Left lung (tissue), 4 donors: ENCODE measurements at regions not wholly inside any gene's neighbourhood (a gene's known extent, or its start where the extent isn't known, plus 50 kb on each side); places are given as distances from the start of the nearest gene placed in this dataset.
"Not testable (repeated sequence)": the region's sequence is repeated elsewhere in the genome, so short reads cannot be mapped to it uniquely, and the experiment has no call there.

Source experiments
- ATAC-seq: fragments of 200-7000 bp; cut with Tn5 transposase; one replicate; pipeline ENCODE4 v1.9.1; 2020; ENCODE audit warnings: moderate library complexity
- DNase-seq, 4 donors: peaks; one replicate each; pipeline ENCODE4 v3.0.0-alpha.2; 2013 to 2020
- H3K27ac ChIP-seq, 2 donors: fragments of 200-600 bp; sonication (generic) in 1 of 2; one replicate each; pipeline versions ENCODE4 v1.5.0 to v1.8.0; 2020 to 2021
- H3K27me3 ChIP-seq, 2 donors: fragments of 200-600 bp; sonication (generic) in 1 of 2; one replicate each; pipeline versions ENCODE4 v1.5.0 to v1.8.0; 2020 to 2021
- H3K36me3 ChIP-seq, 2 donors: fragments of 200-600 bp; sonication (generic) in 1 of 2; one replicate each; pipeline versions ENCODE4 v1.5.0 to v1.8.0; 2020 to 2021
- H3K4me1 ChIP-seq, 2 donors: fragments of 200-600 bp; one replicate each; pipeline ENCODE4 v1.8.0; 2021
- H3K4me3 ChIP-seq, 2 donors: fragments of 200-600 bp; sonication (generic) in 1 of 2; one replicate each; pipeline versions ENCODE4 v1.5.0 to v1.8.0; 2020 to 2021; ENCODE audit warnings: mild to moderate bottlenecking in 1 of 2
- H3K9me3 ChIP-seq, 2 donors: fragments of 200-600 bp; sonication (generic) in 1 of 2; one replicate each; pipeline versions ENCODE4 v1.5.0 to v1.8.0; 2020 to 2021
- intact Hi-C, 2 donors: fragments of 100-400 bp; cut with DNase I; formaldehyde crosslinking; loops; one replicate each; pipeline versions ENCODE4 v1.11.2 to v1.14.2; 2022
- TF ChIP-seq, protein P1 (sequence below), 2 donors: fragments of 200-600 bp; sonication (generic) in 1 of 2; IDR thresholded peaks; one replicate each; pipeline versions ENCODE4 v1.5.0 to v1.8.0; 2021; ENCODE audit warnings: antibody characterized with exemption in 2 of 2
- donor health status: DM: no; HTN: yes; CAD: no.
- donor health status: DM: no; HTN: no; CAD: no.

DNA sequence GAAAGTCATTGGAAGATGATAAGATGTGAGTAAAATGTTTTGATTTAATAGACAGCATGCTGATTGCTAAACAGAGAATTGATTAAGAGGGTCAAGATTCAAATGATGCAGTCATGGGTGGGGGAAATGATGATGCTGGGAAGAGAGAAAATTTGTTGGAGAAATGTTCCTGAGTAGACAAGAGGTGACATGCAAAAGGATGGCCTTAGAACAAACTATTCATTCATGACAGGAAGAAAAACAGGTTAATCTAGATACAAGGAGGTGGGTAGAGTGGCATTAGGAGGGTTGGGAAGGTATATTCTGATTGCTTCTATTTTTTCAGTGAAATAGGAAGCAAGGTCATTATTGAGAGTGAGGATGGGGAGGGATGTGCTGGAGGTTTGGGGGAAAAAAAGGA, 146.7 kb downstream of the SEM1 start:
- Histone ChIP-seq H3K4me1 (no peaks in the 10 kb centered on the region), H3K36me3 (no peaks in the 10 kb centered on the region), H3K27ac (no peak overlapping the region), H3K27me3 (no peaks in the 10 kb centered on the region), H3K4me3 (no peak overlapping the region), H3K9me3 (no peaks in the 10 kb centered on the region)
- intact Hi-C loops: no loop called here
- TF ChIP-seq, protein P1, sequence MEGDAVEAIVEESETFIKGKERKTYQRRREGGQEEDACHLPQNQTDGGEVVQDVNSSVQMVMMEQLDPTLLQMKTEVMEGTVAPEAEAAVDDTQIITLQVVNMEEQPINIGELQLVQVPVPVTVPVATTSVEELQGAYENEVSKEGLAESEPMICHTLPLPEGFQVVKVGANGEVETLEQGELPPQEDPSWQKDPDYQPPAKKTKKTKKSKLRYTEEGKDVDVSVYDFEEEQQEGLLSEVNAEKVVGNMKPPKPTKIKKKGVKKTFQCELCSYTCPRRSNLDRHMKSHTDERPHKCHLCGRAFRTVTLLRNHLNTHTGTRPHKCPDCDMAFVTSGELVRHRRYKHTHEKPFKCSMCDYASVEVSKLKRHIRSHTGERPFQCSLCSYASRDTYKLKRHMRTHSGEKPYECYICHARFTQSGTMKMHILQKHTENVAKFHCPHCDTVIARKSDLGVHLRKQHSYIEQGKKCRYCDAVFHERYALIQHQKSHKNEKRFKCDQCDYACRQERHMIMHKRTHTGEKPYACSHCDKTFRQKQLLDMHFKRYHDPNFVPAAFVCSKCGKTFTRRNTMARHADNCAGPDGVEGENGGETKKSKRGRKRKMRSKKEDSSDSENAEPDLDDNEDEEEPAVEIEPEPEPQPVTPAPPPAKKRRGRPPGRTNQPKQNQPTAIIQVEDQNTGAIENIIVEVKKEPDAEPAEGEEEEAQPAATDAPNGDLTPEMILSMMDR (IDR thresholded peaks at IDR 0.05): no peak
- ATAC-seq: no peak
- no peak for DNase-seq

DNA sequence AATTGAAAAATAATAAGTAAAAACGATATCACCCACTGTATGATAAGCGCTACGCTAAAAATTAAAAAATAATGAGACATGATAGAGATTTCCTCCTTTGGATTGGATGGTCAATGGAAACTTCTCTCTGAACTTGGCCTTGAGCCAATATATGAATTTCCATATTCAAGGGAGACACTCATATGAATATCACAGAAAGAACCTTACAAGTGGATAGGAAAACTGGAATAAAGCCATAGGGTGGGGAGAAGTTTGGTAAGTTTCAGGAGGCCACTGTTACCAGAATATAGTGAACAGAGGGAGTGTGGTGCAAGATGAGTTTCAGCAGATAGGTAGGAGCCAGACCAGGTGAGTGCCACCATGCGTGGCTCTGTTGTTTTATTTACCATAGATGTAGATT, 147.2 kb downstream of the SEM1 start:
- TF ChIP-seq, protein P1 (IDR thresholded peaks at IDR 0.05): no peak
- Histone ChIP-seq H3K27ac (no peak overlapping the region), H3K9me3 (no peaks in the 10 kb centered on the region), H3K36me3 (no peaks in the 10 kb centered on the region), H3K4me1 (no peaks in the 10 kb centered on the region), H3K4me3 (no peak overlapping the region), H3K27me3 (no peaks in the 10 kb centered on the region)
- no peak for DNase-seq
- intact Hi-C loops: no loop called here
- no peak for ATAC-seq

DNA sequence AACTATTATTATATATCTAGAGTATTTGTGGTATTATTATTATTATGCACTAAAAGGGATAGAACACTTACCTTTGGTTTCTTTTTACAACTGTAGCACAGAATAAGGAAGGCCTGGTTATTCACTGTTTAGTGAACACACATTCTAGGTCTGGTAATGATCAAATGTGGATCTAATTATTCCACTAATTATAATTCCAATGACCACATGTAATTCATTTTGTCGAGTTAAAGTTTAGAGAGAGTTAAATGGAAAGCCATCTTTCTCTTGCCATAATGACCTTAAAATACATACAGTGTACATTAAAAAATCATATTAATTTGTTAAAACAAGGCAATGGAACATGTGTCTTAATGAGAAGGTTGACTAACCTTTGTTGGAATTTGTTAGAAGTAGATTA, 147.8 kb downstream of the SEM1 start:
- DNase-seq (no peak), ATAC-seq (no peak)
- H3K4me1 ChIP-seq: no peaks in the 10 kb centered on the region
- no peaks in the 10 kb centered on the region for H3K27me3 ChIP-seq
- no peaks in the 10 kb centered on the region for H3K9me3 ChIP-seq
- no peak overlapping the region for H3K4me3 ChIP-seq
- intact Hi-C loops: no loop called here
- no peak overlapping the region for H3K27ac ChIP-seq
- no peaks in the 10 kb centered on the region for H3K36me3 ChIP-seq
- TF ChIP-seq, protein P1 (IDR thresholded peaks at IDR 0.05): no peak

DNA sequence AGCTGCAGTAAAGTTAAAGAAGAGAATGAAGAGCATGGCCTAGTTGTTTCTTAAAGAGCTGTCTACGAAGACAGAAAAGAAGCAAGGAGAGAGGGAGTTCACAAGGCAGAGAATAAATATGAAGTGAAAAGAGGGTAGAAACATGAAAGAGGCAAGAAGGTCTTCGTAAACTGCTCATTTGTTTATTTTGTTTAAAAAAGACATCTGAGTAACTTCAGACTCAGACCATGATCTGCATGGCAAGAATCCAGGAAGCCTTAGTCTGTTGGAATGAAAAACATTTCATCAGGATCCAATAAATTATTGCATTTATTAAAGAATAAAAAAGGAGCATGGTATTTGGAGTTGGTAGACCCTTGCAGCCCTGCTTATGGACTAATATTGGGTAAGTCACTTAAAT, 151.1 kb downstream of the SEM1 start:
- no peak overlapping the region for H3K4me3 ChIP-seq
- H3K27ac ChIP-seq: no peak overlapping the region
- ATAC-seq (no peak), DNase-seq (peak in 1 of 4 donors; percentile 35)
- no peaks in the 10 kb centered on the region for H3K36me3 ChIP-seq
- no peaks in the 10 kb centered on the region for H3K27me3 ChIP-seq
- intact Hi-C loops: no loop called here
- TF ChIP-seq, protein P1 (IDR thresholded peaks at IDR 0.05): no peak
- H3K9me3 ChIP-seq: no peaks in the 10 kb centered on the region
- H3K4me1 ChIP-seq: no peaks in the 10 kb centered on the region

DNA sequence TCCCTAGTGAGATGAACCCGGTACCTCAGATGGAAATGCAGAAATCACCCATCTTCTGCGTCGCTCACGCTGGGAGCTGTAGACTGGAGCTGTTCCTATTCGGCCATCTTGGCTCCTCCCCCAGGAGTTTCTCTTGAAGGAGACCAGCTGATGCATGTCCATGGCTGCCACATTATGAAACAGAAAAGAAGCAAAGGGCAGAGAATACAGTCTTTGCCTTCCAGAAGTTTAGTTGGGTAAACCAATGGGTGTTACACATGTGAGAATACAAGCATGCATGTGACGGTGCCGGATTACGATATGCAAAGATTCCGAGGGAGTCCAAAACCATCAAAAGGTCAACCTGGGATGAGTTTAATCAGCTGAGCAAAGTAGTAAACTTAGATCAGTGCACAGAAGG, 151.6 kb downstream of the SEM1 start:
- ATAC-seq (no peak), DNase-seq (peak in 1 of 4 donors; percentile 34)

DNA sequence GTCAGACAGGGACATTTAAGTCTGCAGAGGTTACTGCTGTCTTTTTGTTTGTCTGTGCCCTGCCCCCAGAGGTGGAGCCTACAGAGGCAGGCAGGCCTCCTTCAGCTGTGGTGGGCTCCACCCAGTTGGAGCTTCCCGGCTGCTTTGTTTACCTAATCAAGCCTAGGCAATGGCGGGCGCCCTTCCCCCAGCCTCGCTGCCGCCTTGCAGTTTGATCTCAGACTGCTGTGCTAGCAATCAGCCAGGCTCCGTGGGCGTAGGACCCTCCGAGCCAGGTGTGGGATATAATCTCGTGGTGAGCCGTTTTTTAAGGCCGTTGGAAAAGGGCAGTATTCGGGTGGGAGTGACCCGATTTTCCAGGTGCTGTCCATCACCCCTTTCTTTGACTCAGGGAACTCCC, 152.0 kb downstream of the SEM1 start:
- intact Hi-C loops, H3K27me3 ChIP-seq, DNase-seq, H3K4me3 ChIP-seq, H3K27ac ChIP-seq, ATAC-seq, H3K9me3 ChIP-seq, H3K4me1 ChIP-seq, H3K36me3 ChIP-seq: not testable (repeated sequence)

More for the DNA sequence above, 151.6 kb downstream of the SEM1 start:
- Histone ChIP-seq H3K27ac (no peak overlapping the region), H3K27me3 (no peaks in the 10 kb centered on the region), H3K9me3 (no peaks in the 10 kb centered on the region), H3K36me3 (no peaks in the 10 kb centered on the region), H3K4me3 (no peak overlapping the region), H3K4me1 (no peaks in the 10 kb centered on the region)
- TF ChIP-seq, protein P1 (IDR thresholded peaks at IDR 0.05): no peak
- intact Hi-C loops: no loop called here
